Mesenchymal stem cell (in vitro differentiated cells and primary cell): ENCODE measurements at regions not wholly inside any gene's neighbourhood (a gene's known extent, or its start where the extent isn't known, plus 50 kb on each side); places are given as distances from the start of the nearest gene placed in this dataset.
"Not testable (repeated sequence)": the region's sequence is repeated elsewhere in the genome, so short reads cannot be mapped to it uniquely, and the experiment has no call there.

Experiments
- DNase-seq: peaks from one replicate; pipeline ENCODE4 v3.0.0-alpha.2; 2013
- H2AFZ ChIP-seq: one replicate; pipeline ENCODE4 v1.6.1; 2013; ENCODE audit warnings: low read depth, mild to moderate bottlenecking, control low read depth, inconsistent platforms, low read length, moderate library complexity
- H2AK5ac ChIP-seq: 2 replicates; pipeline ENCODE4 v1.6.1; 2013; ENCODE audit warnings: low read length, moderate library complexity, mild to moderate bottlenecking, inconsistent platforms; ENCODE audit not compliant: severe bottlenecking
- H2BK120ac ChIP-seq: one replicate; pipeline ENCODE4 v1.6.1; 2013; ENCODE audit warnings: low read depth, mild to moderate bottlenecking, inconsistent platforms, low read length, moderate library complexity
- H2BK12ac ChIP-seq, 2 experiments: one replicate each; pipeline ENCODE4 v1.6.1; 2013; ENCODE audit warnings: inconsistent platforms in 2 of 2, low read length in 2 of 2, mild to moderate bottlenecking in 2 of 2, moderate library complexity in 2 of 2, control low read depth in 1 of 2
- H2BK15ac ChIP-seq: one replicate; pipeline ENCODE4 v1.6.1; 2013; ENCODE audit warnings: mild to moderate bottlenecking, low read depth, inconsistent platforms; ENCODE audit not compliant: poor library complexity, severe bottlenecking
- H2BK5ac ChIP-seq: 2 replicates; pipeline ENCODE4 v1.6.1; 2013; ENCODE audit warnings: low read depth, mild to moderate bottlenecking, low read length, control low read depth, inconsistent platforms; ENCODE audit not compliant: poor library complexity, severe bottlenecking
- H3K14ac ChIP-seq, 2 experiments: one replicate each; pipeline ENCODE4 v1.6.1; 2013; ENCODE audit warnings: inconsistent platforms in 2 of 2, low read length in 2 of 2, control low read depth in 1 of 2, mild to moderate bottlenecking in 1 of 2, moderate library complexity in 1 of 2
- H3K18ac ChIP-seq, 2 experiments: one replicate each; pipeline ENCODE4 v1.6.1; 2013; ENCODE audit warnings: inconsistent platforms in 2 of 2, low read length in 2 of 2, control low read depth in 1 of 2, low read depth in 1 of 2, mild to moderate bottlenecking in 1 of 2
- H3K23ac ChIP-seq, 2 experiments: one replicate each; pipeline ENCODE4 v1.6.1; 2013; ENCODE audit warnings: inconsistent platforms in 2 of 2, low read length in 2 of 2, mild to moderate bottlenecking in 2 of 2, moderate library complexity in 2 of 2, control low read depth in 1 of 2
- H3K27ac ChIP-seq: 2 replicates; pipeline ENCODE4 v1.5.1; 2013; ENCODE audit warnings: mild to moderate bottlenecking, moderate library complexity, low read length, control low read depth, inconsistent platforms; ENCODE audit not compliant: poor library complexity, severe bottlenecking
- H3K27me3 ChIP-seq, 2 experiments: 2 replicates each; pipeline versions ENCODE4 v1.6.1 to v1.7.0; 2013; ENCODE audit warnings: low read length in 2 of 2, mild to moderate bottlenecking in 2 of 2, moderate library complexity in 2 of 2, control low read depth in 1 of 2, inconsistent platforms in 1 of 2; ENCODE audit not compliant: control insufficient read depth in 1 of 2, insufficient read depth in 1 of 2
- H3K36me3 ChIP-seq, 2 experiments: 2 replicates each; pipeline versions ENCODE4 v1.6.1 to v1.7.0; 2013; ENCODE audit warnings: low read length in 2 of 2, control low read depth in 1 of 2, inconsistent platforms in 1 of 2, low read depth in 1 of 2, mild to moderate bottlenecking in 1 of 2; ENCODE audit not compliant: insufficient read depth in 2 of 2, control insufficient read depth in 1 of 2
- H3K4ac ChIP-seq, 2 experiments: one replicate each; pipeline ENCODE4 v1.6.1; 2013; ENCODE audit warnings: inconsistent platforms in 2 of 2, low read length in 2 of 2, mild to moderate bottlenecking in 2 of 2, moderate library complexity in 2 of 2, control low read depth in 1 of 2, low read depth in 1 of 2
- H3K4me1 ChIP-seq: 2 replicates; pipeline ENCODE4 v1.6.1; 2013; ENCODE audit warnings: low read depth, low read length, control low read depth; ENCODE audit not compliant: control insufficient read depth, insufficient read depth
- H3K4me2 ChIP-seq: 2 replicates; pipeline ENCODE4 v1.6.1; 2013; ENCODE audit warnings: low read length, mild to moderate bottlenecking, inconsistent platforms; ENCODE audit not compliant: poor library complexity, severe bottlenecking
- H3K4me3 ChIP-seq, 2 experiments: 2 replicates each; pipeline versions ENCODE4 v1.5.1 to v1.7.0; 2013; ENCODE audit warnings: low read length in 2 of 2, mild to moderate bottlenecking in 2 of 2, control low read depth in 1 of 2, low read depth in 1 of 2; ENCODE audit not compliant: insufficient read depth in 1 of 2
- H3K79me1 ChIP-seq: replicated peaks from 2 replicates; pipeline ENCODE4 v1.6.1; 2013; ENCODE audit warnings: mild to moderate bottlenecking, control low read depth, low read length, inconsistent platforms; ENCODE audit not compliant: poor library complexity, severe bottlenecking
- H3K9ac ChIP-seq: 2 replicates; pipeline ENCODE4 v1.7.0; 2013; ENCODE audit warnings: mild to moderate bottlenecking, low read length, moderate library complexity
- H3K9me3 ChIP-seq: 2 replicates; pipeline ENCODE4 v1.7.0; 2013; ENCODE audit warnings: mild to moderate bottlenecking, low read length; ENCODE audit not compliant: control insufficient read depth
- H4K8ac ChIP-seq: one replicate; pipeline ENCODE4 v1.6.1; 2013; ENCODE audit warnings: inconsistent platforms, mild to moderate bottlenecking, low read length, moderate library complexity
- H4K91ac ChIP-seq: one replicate; pipeline ENCODE4 v1.6.1; 2013; ENCODE audit warnings: mild to moderate bottlenecking, low read length, inconsistent platforms
- WGBS: methylation state at CpG from one replicate; pipeline ENCODE4 v1.1.7; 2013; ENCODE audit warnings: mixed read lengths; 5-methylcytosine and 5-hydroxymethylcytosine counted together

- Histone ChIP-seq H3K4me1 (peaks cover 13% of the 10 kb centered on the region), H3K9ac (no peak overlapping the region), H3K4ac (no peak overlapping the region), H3K36me3 (no peaks in the 10 kb centered on the region), H3K27ac (no peak overlapping the region), H2AFZ (no peak overlapping the region), H4K8ac (no peak overlapping the region), H3K4me3 (no peak overlapping the region), H3K27me3 (peaks cover 46 to 53% of the 10 kb centered on the region in 2 experiments), H3K18ac (no peak overlapping the region), H3K4me2 (no peak overlapping the region), H3K79me1 (no peaks in the 10 kb centered on the region), H3K14ac (no peak overlapping the region), H2BK5ac (no peak overlapping the region), H2BK15ac (no peak overlapping the region), H2BK12ac (no peak overlapping the region), H2AK5ac (no peak overlapping the region), H4K91ac (no peak overlapping the region), H3K23ac (no peak overlapping the region), H3K9me3 (peaks cover 12% of the 10 kb centered on the region), H2BK120ac (no peak overlapping the region)
- peak; percentile 44 for DNase-seq
- 9% methylated on average over 18 of the region's 18 CpGs for WGBS
These were observed 114.5 kb downstream of the ADRA2C start for GRCh38 chr4:3880615-3881120.

GRCh38 chr4:3882316-3882885 lies 116.2 kb downstream of the ADRA2C start:
- H3K79me1 ChIP-seq, H2BK5ac ChIP-seq, H3K4ac ChIP-seq, H2BK120ac ChIP-seq, H3K18ac ChIP-seq, H3K4me2 ChIP-seq, H2BK15ac ChIP-seq, H3K9me3 ChIP-seq, H2AK5ac ChIP-seq, H3K14ac ChIP-seq, H3K23ac ChIP-seq, H3K27ac ChIP-seq, H3K4me1 ChIP-seq, H3K9ac ChIP-seq, H2AFZ ChIP-seq, H4K91ac ChIP-seq, H3K4me3 ChIP-seq, DNase-seq, H4K8ac ChIP-seq, H3K36me3 ChIP-seq, H2BK12ac ChIP-seq: not testable (repeated sequence)
- H3K27me3 ChIP-seq: peaks cover 32 to 42% of the 10 kb centered on the region in 2 experiments
- WGBS: 83% methylated on average over 12 of the region's 12 CpGs

- not testable (repeated sequence) for H2AFZ ChIP-seq, H2BK120ac ChIP-seq, H4K8ac ChIP-seq, H3K4me3 ChIP-seq, H2AK5ac ChIP-seq, H2BK15ac ChIP-seq, H3K4me2 ChIP-seq, H3K79me1 ChIP-seq, H3K9me3 ChIP-seq, H3K4me1 ChIP-seq, H3K27ac ChIP-seq, H2BK5ac ChIP-seq, H3K14ac ChIP-seq, H3K9ac ChIP-seq, H3K36me3 ChIP-seq, H4K91ac ChIP-seq, H3K4ac ChIP-seq, H2BK12ac ChIP-seq, DNase-seq, H3K23ac ChIP-seq, H3K18ac ChIP-seq
- 78% methylated on average over 5 of the region's 5 CpGs for WGBS
- H3K27me3 ChIP-seq: peaks cover 22 to 25% of the 10 kb centered on the region in 2 experiments
These were observed 118.1 kb downstream of the ADRA2C start for GRCh38 chr4:3884261-3884660.

- H3K23ac ChIP-seq, DNase-seq, H2AFZ ChIP-seq, H4K8ac ChIP-seq, H3K27ac ChIP-seq, H3K4me3 ChIP-seq, H2AK5ac ChIP-seq, H2BK5ac ChIP-seq, H3K79me1 ChIP-seq, H3K9me3 ChIP-seq, H3K4me1 ChIP-seq, H3K18ac ChIP-seq, H2BK12ac ChIP-seq, H2BK120ac ChIP-seq, H3K14ac ChIP-seq, H3K4ac ChIP-seq, H3K36me3 ChIP-seq, H2BK15ac ChIP-seq, H3K4me2 ChIP-seq, H4K91ac ChIP-seq, H3K9ac ChIP-seq: not testable (repeated sequence)
- WGBS: 16% methylated on average over 6 of the region's 8 CpGs
- peaks cover 0 to 23% of the 10 kb centered on the region in 2 experiments for H3K27me3 ChIP-seq
These were observed 127.4 kb downstream of the ADRA2C start for GRCh38 chr4:3893590-3893989.
